GM10248 (cell line): ENCODE measurements at regions not wholly inside any gene's neighbourhood (a gene's known extent, or its start where the extent isn't known, plus 50 kb on each side); places are given as distances from the start of the nearest gene placed in this dataset.
"Not testable (repeated sequence)": the region's sequence is repeated elsewhere in the genome, so short reads cannot be mapped to it uniquely, and the experiment has no call there.

ENCODE experiments used
- CTCF ChIA-PET: fragments of 300-600 bp; sonication (Branson Sonifier 250); formaldehyde crosslinking; extraction: SDS; loops from one replicate; lab custom pipeline; 2021; ENCODE audit warnings: antibody characterized with exemption; lab: Yijun Ruan, JAX
- POLR2A ChIA-PET: fragments of 350-650 bp; sonication (Branson Sonifier 250); formaldehyde crosslinking; extraction: SDS; loops from one replicate; lab custom pipeline; 2020; ENCODE audit warnings: antibody characterized with exemption; lab: Yijun Ruan, JAX
- DNase-seq: peaks from one replicate; pipeline ENCODE4 v3.0.0; 2012; ENCODE audit errors: extremely low spot score
- TF ChIP-seq, protein P1 (sequence below): IDR thresholded peaks from 2 replicates; pipeline ENCODE4 v1.5.1; 2012; ENCODE audit warnings: mild to moderate bottlenecking, low read depth; ENCODE audit errors: extremely low read depth, missing control alignments, control extremely low read depth

DNA sequence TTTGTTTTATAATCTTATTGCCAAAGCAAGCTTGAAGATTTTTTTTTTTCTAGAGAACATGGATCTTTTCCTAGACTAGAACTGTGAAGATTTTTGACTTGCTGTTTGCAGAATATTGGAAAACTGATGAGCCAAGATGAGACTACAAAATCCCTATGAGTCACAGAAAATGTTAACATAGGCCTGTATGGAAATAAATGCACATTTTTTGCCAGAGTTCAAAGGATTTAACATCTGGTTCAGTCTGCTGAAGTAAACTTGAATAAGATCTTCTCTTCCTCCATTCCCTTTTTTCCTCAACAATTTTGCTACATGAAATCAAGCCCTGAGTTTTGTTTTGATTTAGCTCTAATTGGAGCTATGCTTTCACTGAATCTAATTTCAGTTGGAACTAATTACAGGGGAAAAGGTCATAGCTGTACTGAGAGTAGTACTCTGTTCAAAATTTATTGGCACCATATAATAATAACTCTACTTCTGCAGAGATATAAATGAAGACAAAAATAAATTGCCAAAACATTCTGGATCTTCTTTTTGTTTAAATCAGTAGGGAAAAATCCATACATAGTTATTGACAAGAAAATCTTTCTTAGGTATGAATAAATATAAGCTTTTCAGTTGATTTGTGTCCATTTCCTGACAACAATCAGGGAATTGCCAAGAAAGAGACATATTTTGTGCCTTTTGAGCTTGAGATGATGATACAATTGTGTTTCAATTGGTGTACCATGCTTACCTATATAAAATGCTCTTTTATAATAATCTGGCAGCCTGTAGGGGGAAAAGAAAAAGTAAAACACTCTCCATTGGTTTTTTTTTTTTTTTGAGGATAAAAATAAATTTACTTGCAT, 387.5 kb upstream of the GOT2 start:
- CTCF ChIA-PET: no interaction called here
- POLR2A ChIA-PET: no interaction called here
- TF ChIP-seq, protein P1, sequence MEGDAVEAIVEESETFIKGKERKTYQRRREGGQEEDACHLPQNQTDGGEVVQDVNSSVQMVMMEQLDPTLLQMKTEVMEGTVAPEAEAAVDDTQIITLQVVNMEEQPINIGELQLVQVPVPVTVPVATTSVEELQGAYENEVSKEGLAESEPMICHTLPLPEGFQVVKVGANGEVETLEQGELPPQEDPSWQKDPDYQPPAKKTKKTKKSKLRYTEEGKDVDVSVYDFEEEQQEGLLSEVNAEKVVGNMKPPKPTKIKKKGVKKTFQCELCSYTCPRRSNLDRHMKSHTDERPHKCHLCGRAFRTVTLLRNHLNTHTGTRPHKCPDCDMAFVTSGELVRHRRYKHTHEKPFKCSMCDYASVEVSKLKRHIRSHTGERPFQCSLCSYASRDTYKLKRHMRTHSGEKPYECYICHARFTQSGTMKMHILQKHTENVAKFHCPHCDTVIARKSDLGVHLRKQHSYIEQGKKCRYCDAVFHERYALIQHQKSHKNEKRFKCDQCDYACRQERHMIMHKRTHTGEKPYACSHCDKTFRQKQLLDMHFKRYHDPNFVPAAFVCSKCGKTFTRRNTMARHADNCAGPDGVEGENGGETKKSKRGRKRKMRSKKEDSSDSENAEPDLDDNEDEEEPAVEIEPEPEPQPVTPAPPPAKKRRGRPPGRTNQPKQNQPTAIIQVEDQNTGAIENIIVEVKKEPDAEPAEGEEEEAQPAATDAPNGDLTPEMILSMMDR: no peak
- no peak for DNase-seq

DNA sequence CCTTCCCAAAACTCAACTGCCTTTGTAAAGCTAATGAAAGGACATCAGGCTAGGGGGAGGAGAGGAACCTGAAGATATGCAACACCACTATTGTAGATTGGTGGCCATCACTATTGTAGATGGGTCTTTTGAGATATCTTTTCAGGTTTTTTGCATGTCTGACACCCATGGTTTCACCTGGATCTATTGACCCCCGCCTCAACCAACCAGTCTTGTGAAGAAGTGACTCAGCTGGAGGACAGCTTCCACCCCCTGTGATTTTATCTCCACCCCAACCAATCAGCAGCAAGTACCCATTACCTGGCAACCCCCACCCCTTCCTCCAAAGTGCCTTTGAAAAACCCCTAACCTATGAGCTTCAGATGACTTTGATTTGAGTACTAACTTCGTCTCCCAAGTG, 382.6 kb upstream of the GOT2 start:
- no peak for DNase-seq
- ChIA-PET POLR2A (no interaction called here), CTCF (interaction anchor here (1.1 to 1.5 kb wide), 2 partner anchors 8 to 9 kb away, joined by 3 to 5 read pairs; no protein-coding TSS in a partner anchor)
- TF ChIP-seq, protein P1: no peak

DNA sequence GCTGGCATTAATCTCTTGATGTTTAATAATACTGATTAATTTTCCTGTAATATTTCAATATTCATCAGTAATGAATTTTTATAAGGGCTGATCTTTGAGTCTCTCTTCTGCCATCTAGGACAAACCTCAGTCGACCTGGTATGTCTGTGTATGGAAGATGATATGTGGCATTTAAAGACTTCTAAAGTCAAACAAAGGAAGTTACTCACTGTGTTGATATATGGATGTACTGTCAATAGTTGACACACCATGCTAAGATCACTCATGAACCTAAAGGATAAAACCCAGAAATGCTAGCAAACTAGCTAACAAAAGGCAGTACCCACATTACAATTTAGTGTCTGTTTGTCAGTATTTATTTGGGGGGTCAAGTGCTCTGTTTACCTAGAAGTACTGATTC, 380.7 kb upstream of the GOT2 start:
- POLR2A ChIA-PET: no interaction called here
- no peak for DNase-seq
- CTCF ChIA-PET: interaction anchor here (1.6 kb wide), 1 partner anchor 45 kb away, joined by 3 read pairs; no protein-coding TSS in a partner anchor
- TF ChIP-seq, protein P1: no peak

DNA sequence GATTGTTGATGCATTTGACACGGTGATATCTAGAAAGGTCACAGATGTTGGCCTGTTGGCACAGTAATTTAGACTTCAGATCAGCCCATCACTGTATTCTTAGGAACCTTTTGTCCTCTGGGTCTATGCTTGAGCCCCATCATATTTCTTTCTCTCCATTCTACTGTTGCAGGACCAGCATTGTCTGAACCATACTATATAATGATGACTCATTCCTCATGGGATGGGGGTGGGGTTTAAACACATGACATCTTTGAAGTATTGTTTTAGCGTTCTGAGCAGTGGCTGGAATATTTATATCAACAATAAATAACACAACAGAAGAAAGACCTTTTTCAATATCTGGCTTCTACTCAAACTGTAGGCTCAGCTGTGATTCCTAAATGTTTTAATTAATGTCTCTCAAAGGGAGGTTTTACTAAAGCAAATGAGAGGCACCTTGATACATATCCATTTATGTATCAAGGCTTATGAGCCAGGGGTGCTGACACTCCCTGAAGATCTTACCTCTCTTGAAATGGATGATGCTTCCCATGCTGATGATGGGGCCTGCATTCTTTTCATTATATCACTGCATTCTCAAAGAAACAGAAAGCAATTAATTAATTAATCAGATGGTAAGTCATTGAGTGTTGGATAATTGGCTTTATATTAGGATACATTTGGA, 379.0 kb upstream of the GOT2 start:
- no peak for DNase-seq
- ChIA-PET POLR2A (no interaction called here), CTCF (interaction anchor here (1.6 kb wide), 1 partner anchor 43 kb away, joined by 3 read pairs; no protein-coding TSS in a partner anchor)
- TF ChIP-seq, protein P1: no peak

DNA sequence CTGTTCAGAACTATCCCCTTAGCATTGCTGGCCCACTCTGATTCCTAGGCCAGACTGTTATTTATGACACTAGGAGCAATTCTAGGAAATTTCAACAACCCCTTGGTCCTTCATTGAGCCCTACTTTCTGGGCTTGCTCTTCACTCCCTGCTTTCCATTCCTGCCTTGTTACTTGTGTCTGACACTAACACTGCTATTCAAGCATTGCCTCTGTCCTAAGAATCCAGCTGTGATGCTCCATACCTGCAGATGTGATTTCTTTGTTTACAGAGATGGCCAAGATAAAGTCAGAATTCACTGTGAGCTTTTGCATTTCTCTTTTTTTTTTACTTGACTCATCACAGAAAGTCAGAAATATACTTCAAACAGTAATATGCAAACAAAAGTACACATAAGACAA, 377.2 kb upstream of the GOT2 start:
- CTCF ChIA-PET: no interaction called here
- no peak for DNase-seq

GRCh38 chr16:59108374-59108773, 374.3 kb upstream of the GOT2 start:
- DNase-seq: no peak
- ChIA-PET POLR2A (no interaction called here), CTCF (interaction anchor here (0.9 kb wide), 2 partner anchors 8 kb away, joined by 3 to 5 read pairs; no protein-coding TSS in a partner anchor)
- TF ChIP-seq, protein P1: no peak

More for the DNA sequence above, 377.2 kb upstream of the GOT2 start:
- POLR2A ChIA-PET: no interaction called here
- TF ChIP-seq, protein P1: no peak

DNA sequence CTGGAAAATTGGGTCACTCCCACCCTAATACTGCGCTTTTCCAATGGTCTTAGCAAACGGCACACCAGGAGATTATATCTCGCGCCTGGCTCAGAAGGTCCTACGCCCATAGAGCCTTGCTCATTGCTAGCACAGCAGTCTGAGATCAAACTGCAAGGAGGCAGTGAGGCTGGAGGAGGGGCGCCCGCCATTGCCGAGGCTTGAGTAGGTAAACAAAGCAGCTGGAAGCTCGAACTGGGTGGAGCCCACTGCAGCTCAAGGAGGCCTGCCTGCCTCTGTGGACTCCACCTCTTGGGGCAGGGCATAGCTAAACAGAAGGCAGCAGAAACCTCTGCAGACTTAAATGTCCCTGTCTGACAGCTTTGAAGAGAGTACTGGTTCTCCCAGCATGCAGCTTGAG, 362.6 kb upstream of the GOT2 start:
- CTCF ChIA-PET, POLR2A ChIA-PET, DNase-seq: not testable (repeated sequence)
